ENCODE measurements at regions not wholly inside any gene's neighbourhood (a gene's known extent, or its start where the extent isn't known, plus 50 kb on each side); places are given as distances from the start of the nearest gene placed in this dataset.

DNA sequence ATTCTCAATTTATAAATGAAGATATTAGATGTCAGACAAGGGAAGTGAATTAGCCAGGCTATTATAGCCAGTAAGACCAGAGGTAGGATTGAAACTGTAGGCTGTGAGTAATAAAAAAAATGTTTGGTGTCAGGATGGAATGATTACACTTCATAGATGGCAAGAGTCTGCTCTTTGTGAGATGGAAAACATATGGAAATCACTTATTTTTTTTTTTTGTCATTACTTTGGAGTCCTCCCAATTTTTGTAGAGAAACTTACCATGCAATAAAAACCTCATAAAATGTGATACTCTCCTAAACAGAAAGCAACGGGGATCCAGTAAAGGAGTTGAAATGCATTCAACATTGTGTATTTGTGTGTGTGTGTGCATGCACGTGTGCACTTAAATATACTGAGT lies 532.7 kb upstream of the CDH8 start:
- no peak for DNase-seq

DNA sequence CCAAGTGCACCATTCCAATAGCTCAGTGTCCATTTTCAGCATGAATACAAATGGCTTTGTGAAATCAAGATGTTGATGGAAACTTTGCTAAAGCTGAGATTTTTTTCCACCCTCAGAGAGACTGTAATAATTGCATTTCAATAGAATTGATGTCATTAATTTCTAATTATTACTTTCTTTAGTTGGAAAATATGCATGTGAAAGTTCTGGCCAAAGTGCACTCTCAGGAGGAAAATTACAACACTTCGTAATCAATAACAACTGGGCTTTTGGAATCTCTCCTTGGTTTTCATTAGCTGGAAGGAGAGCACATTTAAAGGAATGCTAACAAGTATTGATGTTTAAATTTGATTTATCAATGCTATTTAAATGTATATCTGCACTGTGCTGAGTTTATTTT lies 529.5 kb upstream of the CDH8 start:
- DNase-seq: no peak

- no peak for DNase-seq
These were observed 528.1 kb upstream of the CDH8 start for GRCh38 chr16:62564291-62564690.

DNA sequence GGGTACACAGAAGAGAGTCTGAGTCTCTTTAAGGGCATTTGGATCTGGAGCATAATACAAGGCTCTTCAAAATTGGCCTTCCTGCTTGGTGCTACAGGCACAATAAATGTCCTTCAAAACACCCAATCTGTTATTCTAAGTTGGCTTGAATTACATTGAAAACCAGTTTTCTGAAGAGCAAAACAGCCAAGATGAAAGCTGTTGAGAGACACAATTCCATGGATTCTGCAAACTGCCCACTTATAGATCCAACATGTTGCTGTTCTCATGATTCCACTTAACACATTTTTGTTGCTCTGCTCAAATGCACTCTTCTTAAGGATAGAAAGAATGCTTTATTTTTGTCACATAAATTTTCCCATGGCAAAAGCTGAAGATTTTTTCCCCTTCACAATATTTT lies 525.9 kb upstream of the CDH8 start:
- no peak for DNase-seq

- DNase-seq: no peak
These were observed 513.6 kb upstream of the CDH8 start for GRCh38 chr16:62549875-62550274.

- DNase-seq: no peak
These were observed 511.9 kb upstream of the CDH8 start for GRCh38 chr16:62548095-62548494.

DNA sequence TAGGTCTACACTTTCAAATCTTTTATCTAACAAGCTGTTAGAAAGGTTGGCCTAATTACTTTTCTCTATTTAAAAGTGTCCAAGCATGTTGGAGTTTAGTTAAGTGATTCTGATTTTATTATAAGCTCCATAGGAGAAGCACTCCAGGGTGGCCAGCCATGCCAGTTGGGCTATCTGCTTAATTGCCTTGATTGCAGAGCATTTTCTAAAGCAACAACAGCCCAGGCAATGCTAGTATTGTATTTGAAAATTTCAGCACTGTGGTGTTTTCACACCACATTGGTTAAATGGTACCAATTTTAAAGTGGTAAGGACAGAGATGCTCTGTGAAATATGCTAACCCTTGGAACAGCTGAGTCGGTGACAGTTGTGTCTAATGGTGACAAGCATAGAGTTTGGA lies 510.5 kb upstream of the CDH8 start:
- no peak for DNase-seq

DNA sequence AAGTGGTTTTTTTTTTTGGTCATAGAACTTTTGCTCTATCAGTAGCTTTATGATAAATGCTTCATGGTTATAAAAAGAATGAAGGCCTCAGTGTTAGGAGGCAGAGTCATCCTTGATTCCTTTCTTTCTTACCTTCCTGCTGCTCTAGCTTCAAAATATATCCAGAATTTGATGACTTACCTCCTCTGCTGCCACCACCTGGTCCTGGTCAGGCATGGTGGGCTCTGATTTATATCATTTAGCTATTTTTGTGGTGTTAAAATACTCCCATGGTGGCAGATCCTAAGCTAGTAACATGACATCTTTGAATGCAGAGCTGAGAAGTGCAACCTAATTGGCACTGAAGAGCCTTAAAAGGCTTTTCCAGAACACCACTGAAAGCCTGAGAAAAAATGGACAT lies 508.8 kb upstream of the CDH8 start:
- DNase-seq: no peak

DNA sequence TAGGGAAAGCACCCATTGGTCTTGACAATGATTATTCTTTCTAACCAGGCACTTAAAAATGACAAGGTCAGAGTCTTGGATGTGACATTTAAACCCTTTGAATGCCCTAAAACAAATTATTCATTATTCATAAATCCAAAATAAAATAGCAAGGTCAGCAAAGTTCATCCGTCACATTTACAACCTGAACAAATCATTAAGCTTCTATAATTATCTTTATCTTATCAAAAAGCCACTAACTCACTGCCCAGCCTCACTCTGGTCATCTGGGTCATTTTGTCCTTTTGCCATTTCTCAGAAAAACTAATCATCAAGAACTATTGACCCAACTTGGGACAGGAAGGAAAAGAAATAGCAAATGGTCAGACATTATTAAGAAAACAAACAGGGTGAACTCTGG lies 507.3 kb upstream of the CDH8 start:
- DNase-seq: no peak

DNA sequence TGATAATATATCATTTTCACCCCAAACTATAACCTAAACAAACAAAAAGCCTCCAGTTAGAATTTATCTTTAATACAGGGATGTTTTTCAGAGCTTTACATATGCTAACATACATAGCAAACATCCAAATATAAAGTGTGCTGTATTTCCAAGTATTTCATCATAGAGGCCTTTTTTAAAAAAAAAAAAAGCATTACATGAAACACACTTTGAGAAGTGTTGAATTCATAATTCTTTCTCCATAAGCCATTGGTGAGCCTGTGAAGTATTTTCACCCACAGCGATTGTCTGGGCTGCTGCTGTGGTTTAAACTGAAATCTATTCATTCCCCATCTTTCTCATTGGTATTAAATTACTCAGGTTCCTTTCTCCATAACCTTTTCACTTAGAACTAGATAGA lies 503.4 kb upstream of the CDH8 start:
- no peak for DNase-seq

DNA sequence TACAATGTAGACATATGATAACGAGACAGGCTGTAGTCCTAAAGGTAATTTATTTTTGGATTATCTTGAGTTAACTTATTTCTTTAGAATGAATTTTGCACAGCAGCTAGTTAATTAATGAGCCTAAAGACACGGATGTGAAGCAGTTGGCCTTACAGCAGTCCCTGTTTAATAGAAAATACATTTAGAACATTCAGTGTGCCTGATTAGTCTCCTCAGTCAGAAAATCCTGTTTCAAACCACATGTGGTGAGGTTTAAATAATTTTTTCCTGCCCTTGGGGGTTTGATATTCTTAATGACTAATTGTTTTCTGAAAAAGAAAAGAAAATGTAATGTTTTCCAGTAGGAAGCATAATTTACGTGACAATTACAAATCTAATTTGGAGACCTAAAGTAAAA lies 494.2 kb upstream of the CDH8 start:
- DNase-seq: no peak

DNA sequence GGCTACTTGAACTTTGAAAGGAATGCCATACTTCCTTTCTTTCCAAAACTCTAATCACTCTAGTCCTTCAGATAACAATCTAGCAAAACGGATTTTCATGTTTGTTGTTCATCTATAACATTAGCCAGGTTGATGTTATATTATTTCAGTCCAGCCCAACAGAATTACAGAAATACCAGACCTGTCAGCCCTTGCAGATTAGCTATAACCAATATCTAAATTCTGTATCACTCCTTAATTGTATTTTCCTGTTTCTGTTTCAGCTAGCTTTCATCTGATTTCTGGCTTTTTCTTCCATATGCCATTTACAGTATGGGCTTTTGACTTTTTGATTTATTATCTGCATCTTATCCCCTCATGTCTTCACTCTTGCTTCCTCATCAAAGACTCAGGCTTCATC lies 479.8 kb upstream of the CDH8 start:
- DNase-seq: no peak

DNA sequence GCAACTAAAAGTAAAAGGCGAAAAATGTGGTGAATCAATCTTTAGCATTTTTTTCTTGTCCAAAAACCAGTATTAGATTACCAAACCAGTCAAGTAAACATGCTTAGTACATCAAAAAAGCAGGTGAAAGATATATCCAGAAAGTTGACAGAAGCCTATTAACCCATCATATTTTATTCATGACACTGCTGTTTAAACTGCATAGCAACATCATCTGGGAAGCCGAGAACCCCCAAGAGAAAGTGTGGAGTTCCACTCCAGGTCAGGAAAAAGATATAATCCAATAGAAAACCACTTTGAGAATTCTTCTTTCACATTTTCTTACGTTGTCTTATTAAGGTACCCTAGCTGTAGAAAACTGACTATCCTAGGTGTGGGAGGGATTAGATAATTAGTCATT lies 466.8 kb upstream of the CDH8 start:
- DNase-seq: no peak

- no peak for DNase-seq
These were observed 442.7 kb upstream of the CDH8 start for GRCh38 chr16:62478903-62479458.

DNA sequence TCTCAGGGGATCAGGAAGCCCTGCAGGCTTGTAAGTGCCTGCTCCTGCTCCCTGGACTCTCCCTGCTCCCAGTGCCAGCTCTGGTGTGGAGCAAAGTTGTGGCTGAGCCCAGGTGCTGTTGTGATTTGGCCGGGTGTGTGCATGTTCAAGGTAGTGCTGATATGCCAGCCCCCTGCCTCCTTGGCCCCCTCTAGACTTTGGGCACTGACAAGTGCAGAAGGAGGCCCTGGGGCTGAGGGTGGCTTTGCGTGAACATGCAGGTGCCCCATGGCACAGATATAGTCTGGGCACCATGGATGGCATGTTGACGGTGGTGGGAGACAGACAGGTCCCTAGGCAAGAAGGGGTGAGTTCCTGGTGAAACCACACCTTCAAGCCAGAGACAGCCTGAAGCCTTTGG lies 441.6 kb upstream of the CDH8 start:
- no peak for DNase-seq

DNA sequence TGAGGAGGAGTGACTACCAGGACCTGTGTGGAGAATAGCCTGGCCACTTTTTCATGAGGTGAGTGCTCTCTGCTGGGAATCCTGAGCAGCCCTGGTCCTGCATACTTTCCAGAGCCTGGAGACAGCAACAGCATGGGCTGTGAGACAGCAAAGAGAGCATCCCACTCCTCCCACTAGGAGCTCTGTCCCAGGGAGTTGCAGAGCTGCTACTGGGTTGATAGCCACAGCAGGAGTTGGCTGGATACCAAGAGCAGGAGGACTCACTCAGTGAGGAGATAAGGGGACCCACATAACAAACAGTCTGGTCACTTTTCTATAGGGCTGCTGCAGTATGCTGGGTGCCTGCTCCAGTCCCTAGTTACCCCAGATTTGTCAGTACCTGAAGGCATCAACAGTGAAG lies 439.3 kb upstream of the CDH8 start:
- no peak for DNase-seq

GRCh38 chr16:62462971-62463370 lies 426.7 kb upstream of the CDH8 start:
- no peak for DNase-seq

- no peak for DNase-seq
These were observed 414.1 kb upstream of the CDH8 start for GRCh38 chr16:62450291-62450690.

DNA sequence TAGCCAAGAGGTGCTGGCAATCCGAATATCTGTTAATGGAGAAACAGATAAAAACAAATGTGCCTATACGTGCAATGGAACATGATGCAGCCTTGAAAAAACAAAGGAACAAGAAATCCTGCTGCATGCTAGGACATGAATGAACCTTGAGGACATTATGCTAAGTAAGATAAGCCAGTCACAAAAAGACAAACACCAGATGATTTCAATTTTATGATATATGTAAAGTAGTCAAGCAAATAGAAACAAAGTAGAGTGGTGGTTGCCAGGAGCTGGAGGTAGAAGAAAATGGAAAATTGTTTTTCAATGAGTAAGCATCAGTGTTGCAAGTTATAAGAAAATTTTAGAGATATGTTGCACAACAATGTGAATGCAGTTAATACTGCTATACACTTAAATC lies 409.7 kb upstream of the CDH8 start:
- no peak for DNase-seq

DNA sequence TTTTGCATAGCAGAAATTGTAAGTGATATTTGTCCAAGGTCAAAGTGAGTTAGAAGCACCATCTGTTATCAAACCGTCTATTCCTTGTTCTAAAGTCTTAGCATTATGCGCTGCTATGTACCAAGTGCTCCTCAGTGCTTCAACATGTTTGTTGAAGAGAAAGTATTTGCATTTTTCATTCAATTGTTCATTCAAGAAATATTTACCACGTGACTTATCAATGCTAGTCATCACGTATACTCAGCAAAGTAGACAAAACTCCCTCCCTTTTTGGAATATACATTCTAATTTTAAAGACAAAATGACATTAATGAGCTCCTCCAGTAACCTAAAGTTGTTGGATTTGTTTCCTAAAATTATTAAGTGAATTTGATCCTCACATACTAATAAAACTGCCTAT lies 388.0 kb upstream of the CDH8 start:
- DNase-seq: no peak

GRCh38 chr16:62408760-62409159 lies 372.5 kb upstream of the CDH8 start:
- no peak for DNase-seq

- DNase-seq: no peak
These were observed 370.1 kb upstream of the CDH8 start for GRCh38 chr16:62406387-62406786.

- DNase-seq: no peak
These were observed 368.8 kb upstream of the CDH8 start for GRCh38 chr16:62404842-62405611.

DNA sequence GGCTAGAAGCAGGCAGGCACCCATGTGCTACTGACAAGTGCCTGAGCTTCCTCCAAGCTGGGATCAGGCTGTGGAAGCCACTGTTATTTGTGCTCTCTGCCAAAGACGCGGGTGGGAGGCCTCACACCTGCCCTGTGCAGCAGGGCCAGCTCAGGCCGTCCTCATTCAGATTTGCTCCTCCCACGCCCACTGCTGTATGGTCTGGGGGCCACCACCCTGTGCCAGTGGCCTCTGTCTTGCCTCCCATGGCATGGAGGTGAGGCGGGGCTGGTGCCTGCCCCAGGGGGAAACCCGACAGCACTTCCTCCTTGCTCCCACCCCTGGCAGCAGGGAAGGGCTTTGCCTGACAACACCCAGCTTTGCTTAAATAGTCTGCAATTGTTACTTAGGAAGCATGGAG lies 356.5 kb upstream of the CDH8 start:
- DNase-seq: no peak

- DNase-seq: no peak
These were observed 355.7 kb upstream of the CDH8 start for GRCh38 chr16:62391940-62392339.
